ENCODE measurements at regions not wholly inside any gene's neighbourhood (a gene's known extent, or its start where the extent isn't known, plus 50 kb on each side); places are given as distances from the start of the nearest gene placed in this dataset.
"Not testable (repeated sequence)": the region's sequence is repeated elsewhere in the genome, so short reads cannot be mapped to it uniquely, and the experiment has no call there.

- intact Hi-C loops (cut with DNase I), result no loop called here
- ATAC-seq, result no peak
Observed at GRCh38 chr3:153350420-153350819, 188.4 kb downstream of the RAP2B start.

GRCh38 chr3:153354641-153355040, 192.6 kb downstream of the RAP2B start:
- intact Hi-C loops (cut with DNase I), result no loop called here
- DNase-seq (ENCODE audit: low spot score) (no peak), ATAC-seq (no peak)

More at GRCh38 chr3:153350420-153350819, 188.4 kb downstream of the RAP2B start:
- DNase-seq (ENCODE audit: low spot score), result no peak

- DNase-seq (ENCODE audit: low spot score), result no peak
- intact Hi-C loops (cut with DNase I), result no loop called here
- no peak for ATAC-seq
Observed at GRCh38 chr3:153355559-153355958, 193.5 kb downstream of the RAP2B start.

GRCh38 chr3:153356908-153357307, 194.9 kb downstream of the RAP2B start:
- DNase-seq (ENCODE audit: low spot score), result no peak
- intact Hi-C loops (cut with DNase I), result no loop called here
- ATAC-seq, result peak; percentile 74

- intact Hi-C loops (cut with DNase I), result no loop called here
- DNase-seq (ENCODE audit: low spot score), result no peak
- ATAC-seq, result peak; percentile 72
Observed at GRCh38 chr3:153357436-153357835, 195.4 kb downstream of the RAP2B start.

- intact Hi-C loops (cut with DNase I), result no loop called here
- ATAC-seq, result no peak
Observed at GRCh38 chr3:153369561-153370374, 207.7 kb downstream of the RAP2B start.

GRCh38 chr3:153370680-153371079, 208.7 kb downstream of the RAP2B start:
- ATAC-seq (no peak), DNase-seq (ENCODE audit: low spot score) (no peak)
- intact Hi-C loops (cut with DNase I), result no loop called here

More at GRCh38 chr3:153369561-153370374, 207.7 kb downstream of the RAP2B start:
- DNase-seq (ENCODE audit: low spot score), result no peak

GRCh38 chr3:153372326-153372725, 210.3 kb downstream of the RAP2B start:
- peak; percentile 69 for ATAC-seq
- intact Hi-C loops (cut with DNase I), result no loop called here
- DNase-seq (ENCODE audit: low spot score), result no peak

GRCh38 chr3:153373606-153374005, 211.6 kb downstream of the RAP2B start:
- DNase-seq (ENCODE audit: low spot score), result no peak
- intact Hi-C loops (cut with DNase I), result no loop called here

GRCh38 chr3:153378366-153378765, 216.3 kb downstream of the RAP2B start:
- DNase-seq (ENCODE audit: low spot score); intact Hi-C loops (cut with DNase I); ATAC-seq: not testable (repeated sequence)

More at GRCh38 chr3:153373606-153374005, 211.6 kb downstream of the RAP2B start:
- peak; percentile 87 for ATAC-seq

- ATAC-seq, result no peak
- DNase-seq (ENCODE audit: low spot score), result no peak
- intact Hi-C loops (cut with DNase I), result no loop called here
Observed at GRCh38 chr3:153379516-153379915, 217.5 kb downstream of the RAP2B start.

- ATAC-seq, result no peak
- intact Hi-C loops (cut with DNase I), result no loop called here
Observed at GRCh38 chr3:153385343-153385742, 223.3 kb downstream of the RAP2B start.

GRCh38 chr3:153392363-153392762, 230.3 kb downstream of the RAP2B start:
- DNase-seq (ENCODE audit: low spot score) (no peak), ATAC-seq (no peak)
- intact Hi-C loops (cut with DNase I), result no loop called here

More at GRCh38 chr3:153385343-153385742, 223.3 kb downstream of the RAP2B start:
- DNase-seq (ENCODE audit: low spot score), result no peak

GRCh38 chr3:153394017-153394416, 232.0 kb downstream of the RAP2B start:
- no peak for ATAC-seq
- DNase-seq (ENCODE audit: low spot score), result no peak
- intact Hi-C loops (cut with DNase I), result no loop called here

- intact Hi-C loops (cut with DNase I), result no loop called here
- DNase-seq (ENCODE audit: low spot score) (no peak), ATAC-seq (no peak)
Observed at GRCh38 chr3:153396581-153396980, 234.6 kb downstream of the RAP2B start.

- no peak for DNase-seq (ENCODE audit: low spot score)
- no peak for ATAC-seq
- intact Hi-C loops (cut with DNase I), result no loop called here
Observed at GRCh38 chr3:153397794-153398193, 235.8 kb downstream of the RAP2B start.

- DNase-seq (ENCODE audit: low spot score), result no peak
- intact Hi-C loops (cut with DNase I), result no loop called here
- no peak for ATAC-seq
Observed at GRCh38 chr3:153399636-153400035, 237.6 kb downstream of the RAP2B start.

GRCh38 chr3:153400641-153401040, 238.6 kb downstream of the RAP2B start:
- intact Hi-C loops (cut with DNase I), result no loop called here
- DNase-seq (ENCODE audit: low spot score) (no peak), ATAC-seq (no peak)

GRCh38 chr3:153404157-153404556, 242.1 kb downstream of the RAP2B start:
- no peak for ATAC-seq
- DNase-seq (ENCODE audit: low spot score), result no peak
- intact Hi-C loops (cut with DNase I), result no loop called here

- intact Hi-C loops (cut with DNase I), result not testable (repeated sequence)
Observed at GRCh38 chr3:153405320-153405719, 243.3 kb downstream of the RAP2B start.

GRCh38 chr3:153410517-153410916, 248.5 kb downstream of the RAP2B start:
- DNase-seq (ENCODE audit: low spot score), result no peak
- intact Hi-C loops (cut with DNase I), result no loop called here
- peak; percentile 51 for ATAC-seq

More at GRCh38 chr3:153405320-153405719, 243.3 kb downstream of the RAP2B start:
- ATAC-seq; DNase-seq (ENCODE audit: low spot score): not testable (repeated sequence)
